ACC112 (cell line): ENCODE measurements at regions not wholly inside any gene's neighbourhood (a gene's known extent, or its start where the extent isn't known, plus 50 kb on each side); places are given as distances from the start of the nearest gene placed in this dataset.
"Not testable (repeated sequence)": the region's sequence is repeated elsewhere in the genome, so short reads cannot be mapped to it uniquely, and the experiment has no call there.

Experiments
- H2AFZ ChIP-seq: fragments of 200-600 bp; sonication (generic); one replicate; pipeline ENCODE4 v1.6.0; 2017; ENCODE audit warnings: antibody characterized with exemption, low read length; ENCODE audit not compliant: unreplicated experiment
- H3K27ac ChIP-seq: fragments of 200-600 bp; sonication (generic); 2 replicates; pipeline ENCODE4 v1.5.1; 2014; ENCODE audit warnings: low read depth, mild to moderate bottlenecking, antibody characterized with exemption, low read length, moderate library complexity
- H3K27me3 ChIP-seq: fragments of 200-600 bp; sonication (generic); 2 replicates; pipeline ENCODE4 v1.6.1; 2014; ENCODE audit warnings: mild to moderate bottlenecking, antibody characterized with exemption, low read length, moderate library complexity, mixed read lengths; ENCODE audit not compliant: insufficient read depth
- H3K36me3 ChIP-seq: fragments of 200-600 bp; sonication (generic); 2 replicates; pipeline ENCODE4 v1.6.1; 2016; ENCODE audit warnings: mild to moderate bottlenecking, antibody characterized with exemption, low read length, moderate library complexity, mixed read lengths; ENCODE audit not compliant: insufficient read depth
- H3K4me1 ChIP-seq: fragments of 200-600 bp; sonication (generic); one replicate; pipeline ENCODE4 v1.6.1; 2016; ENCODE audit warnings: low read length, mixed read lengths; ENCODE audit not compliant: insufficient read depth, unreplicated experiment, control insufficient read depth
- H3K4me3 ChIP-seq: fragments of 200-600 bp; sonication (generic); 2 replicates; pipeline ENCODE4 v1.5.1; 2014; ENCODE audit warnings: mild to moderate bottlenecking, low read depth, low read length
- H3K79me2 ChIP-seq: fragments of 200-600 bp; sonication (generic); one replicate; pipeline ENCODE4 v1.6.0; 2016; ENCODE audit warnings: low read length; ENCODE audit not compliant: control insufficient read depth, unreplicated experiment, insufficient read depth

- Histone ChIP-seq H3K4me3 (no peak overlapping the region), H3K27me3 (no peaks in the 10 kb centered on the region), H2AFZ (no peak overlapping the region), H3K27ac (no peak overlapping the region), H3K4me1 (no peaks in the 10 kb centered on the region), H3K79me2 (no peaks in the 10 kb centered on the region), H3K36me3 (no peaks in the 10 kb centered on the region)
Observed at GRCh38 chr3:148477375-148477774, 220.3 kb upstream of the AGTR1 start.

- Histone ChIP-seq H3K27me3 (no peaks in the 10 kb centered on the region), H3K4me1 (no peaks in the 10 kb centered on the region), H3K36me3 (no peaks in the 10 kb centered on the region), H3K4me3 (no peak overlapping the region), H3K79me2 (no peaks in the 10 kb centered on the region), H2AFZ (peak overlapping the region; percentile 29), H3K27ac (no peak overlapping the region)
Observed at GRCh38 chr3:148493631-148494030, 204.1 kb upstream of the AGTR1 start.

- Histone ChIP-seq H3K4me1 (no peaks in the 10 kb centered on the region), H3K27ac (no peak overlapping the region), H3K36me3 (no peaks in the 10 kb centered on the region), H3K4me3 (no peak overlapping the region), H3K27me3 (no peaks in the 10 kb centered on the region), H3K79me2 (no peaks in the 10 kb centered on the region), H2AFZ (no peak overlapping the region)
Observed at GRCh38 chr3:148494451-148494850, 203.3 kb upstream of the AGTR1 start.

GRCh38 chr3:148500881-148501280 lies 196.8 kb upstream of the AGTR1 start:
- Histone ChIP-seq H3K4me3 (no peak overlapping the region), H3K27ac (no peak overlapping the region), H3K36me3 (no peaks in the 10 kb centered on the region), H3K79me2 (no peaks in the 10 kb centered on the region), H3K4me1 (peaks cover 10% of the 10 kb centered on the region), H3K27me3 (no peaks in the 10 kb centered on the region), H2AFZ (peak overlapping the region; percentile 76)

- Histone ChIP-seq H3K36me3 (no peaks in the 10 kb centered on the region), H3K27me3 (no peaks in the 10 kb centered on the region), H3K4me1 (peaks cover 31% of the 10 kb centered on the region), H3K4me3 (no peak overlapping the region), H2AFZ (no peak overlapping the region), H3K79me2 (no peaks in the 10 kb centered on the region), H3K27ac (no peak overlapping the region)
Observed at GRCh38 chr3:148510116-148510515, 187.6 kb upstream of the AGTR1 start.

GRCh38 chr3:148510561-148510960 lies 187.1 kb upstream of the AGTR1 start:
- Histone ChIP-seq H3K79me2 (no peaks in the 10 kb centered on the region), H2AFZ (no peak overlapping the region), H3K4me3 (no peak overlapping the region), H3K27ac (no peak overlapping the region), H3K36me3 (no peaks in the 10 kb centered on the region), H3K4me1 (peaks cover 31% of the 10 kb centered on the region), H3K27me3 (no peaks in the 10 kb centered on the region)

GRCh38 chr3:148512648-148513047 lies 185.1 kb upstream of the AGTR1 start:
- Histone ChIP-seq H3K27ac (peak overlapping the region; percentile 86), H3K27me3 (no peaks in the 10 kb centered on the region), H3K36me3 (no peaks in the 10 kb centered on the region), H2AFZ (peak overlapping the region; percentile 64), H3K4me3 (peak overlapping the region; percentile 55; the same call in 1 of the 2 replicates), H3K4me1 (peaks cover 31% of the 10 kb centered on the region), H3K79me2 (no peaks in the 10 kb centered on the region)

- no peaks in the 10 kb centered on the region for H3K79me2 ChIP-seq
- H3K36me3 ChIP-seq = no peaks in the 10 kb centered on the region
- H3K4me1 ChIP-seq = peaks cover 31% of the 10 kb centered on the region
- H2AFZ ChIP-seq = peak overlapping the region; percentile 93
- H3K27ac ChIP-seq = peak overlapping the region; percentile 86
- no peaks in the 10 kb centered on the region for H3K27me3 ChIP-seq
- peak overlapping the region; percentile 55; the same call in 1 of the 2 replicates for H3K4me3 ChIP-seq
Observed at GRCh38 chr3:148513096-148513543, 184.6 kb upstream of the AGTR1 start.

- Histone ChIP-seq H3K36me3 (no peaks in the 10 kb centered on the region), H3K4me3 (no peak overlapping the region), H3K27me3 (no peaks in the 10 kb centered on the region), H3K27ac (no peak overlapping the region), H2AFZ (no peak overlapping the region), H3K79me2 (no peaks in the 10 kb centered on the region), H3K4me1 (peaks cover 9% of the 10 kb centered on the region)
Observed at GRCh38 chr3:148518520-148518919, 179.2 kb upstream of the AGTR1 start.

- not testable (repeated sequence) for H3K27me3 ChIP-seq, H3K36me3 ChIP-seq, H3K79me2 ChIP-seq, H3K4me3 ChIP-seq, H3K27ac ChIP-seq, H2AFZ ChIP-seq
- peaks cover 29% of the 10 kb centered on the region for H3K4me1 ChIP-seq
Observed at GRCh38 chr3:148525621-148526020, 172.1 kb upstream of the AGTR1 start.

- peaks cover 36% of the 10 kb centered on the region for H3K4me1 ChIP-seq
- no peak overlapping the region for H2AFZ ChIP-seq
- H3K27me3 ChIP-seq = no peaks in the 10 kb centered on the region
- H3K36me3 ChIP-seq = no peaks in the 10 kb centered on the region
- H3K4me3 ChIP-seq = no peak overlapping the region
- peak overlapping the region; percentile 34 for H3K27ac ChIP-seq
- H3K79me2 ChIP-seq = no peaks in the 10 kb centered on the region
Observed at GRCh38 chr3:148528024-148528423, 169.7 kb upstream of the AGTR1 start.
